AG20443 (cell line): ENCODE measurements at regions not wholly inside any gene's neighbourhood (a gene's known extent, or its start where the extent isn't known, plus 50 kb on each side); places are given as distances from the start of the nearest gene placed in this dataset.
A peak's percentile ranks its signal among the peaks of the same experiment; 100 is the strongest.
"Not testable (repeated sequence)": the region's sequence is repeated elsewhere in the genome, so short reads cannot be mapped to it uniquely, and the experiment has no call there.

Experiments used
- DNase-seq: peaks from one replicate; pipeline ENCODE4 v3.0.0; 2012; ENCODE audit warnings: low spot score, mixed read lengths

DNA sequence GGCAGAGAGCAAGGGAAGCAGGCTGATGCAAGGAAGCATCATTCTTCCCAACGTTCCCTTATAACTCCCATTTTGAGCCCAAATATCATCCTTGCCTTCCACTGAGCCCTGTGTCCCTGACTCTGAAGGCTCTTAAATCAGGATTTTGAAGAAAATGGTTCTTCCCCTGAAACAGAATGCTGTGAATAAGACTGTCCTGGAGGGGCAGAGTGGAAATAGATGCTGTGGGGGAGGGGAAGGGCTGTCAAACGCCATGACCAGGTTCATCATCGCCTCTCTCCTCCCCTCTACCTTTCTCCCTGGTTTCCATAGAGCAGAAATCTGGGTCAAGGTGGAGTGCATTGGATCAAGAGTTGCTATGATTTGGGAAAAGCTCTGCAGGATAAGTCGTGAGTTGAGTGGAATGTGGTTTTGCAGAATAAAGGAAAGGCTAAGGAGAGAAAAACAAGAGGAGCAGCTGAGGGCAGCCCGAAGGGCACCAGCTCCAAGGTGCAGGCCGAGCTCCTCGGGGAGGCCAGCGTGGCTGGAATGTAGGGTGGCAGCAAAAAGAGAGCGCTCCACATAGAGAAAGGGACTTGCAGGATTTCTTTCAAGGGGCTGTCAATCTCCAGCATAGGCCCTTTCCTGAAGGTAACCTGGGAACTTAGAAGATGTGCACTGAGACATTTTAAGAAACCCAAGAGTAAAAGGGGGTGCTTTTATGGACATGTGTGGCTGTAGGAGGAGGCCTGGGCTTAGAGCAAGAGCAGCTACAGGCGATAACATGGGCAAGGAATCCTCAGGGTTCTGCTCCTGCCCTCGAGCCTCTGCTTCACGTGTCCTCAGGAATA lies 120.8 kb upstream of the CDYL start:
- DNase-seq = no peak

- DNase-seq = no peak
Measured at GRCh38 chr6:4653141-4653540, 123.1 kb upstream of the CDYL start.

DNA sequence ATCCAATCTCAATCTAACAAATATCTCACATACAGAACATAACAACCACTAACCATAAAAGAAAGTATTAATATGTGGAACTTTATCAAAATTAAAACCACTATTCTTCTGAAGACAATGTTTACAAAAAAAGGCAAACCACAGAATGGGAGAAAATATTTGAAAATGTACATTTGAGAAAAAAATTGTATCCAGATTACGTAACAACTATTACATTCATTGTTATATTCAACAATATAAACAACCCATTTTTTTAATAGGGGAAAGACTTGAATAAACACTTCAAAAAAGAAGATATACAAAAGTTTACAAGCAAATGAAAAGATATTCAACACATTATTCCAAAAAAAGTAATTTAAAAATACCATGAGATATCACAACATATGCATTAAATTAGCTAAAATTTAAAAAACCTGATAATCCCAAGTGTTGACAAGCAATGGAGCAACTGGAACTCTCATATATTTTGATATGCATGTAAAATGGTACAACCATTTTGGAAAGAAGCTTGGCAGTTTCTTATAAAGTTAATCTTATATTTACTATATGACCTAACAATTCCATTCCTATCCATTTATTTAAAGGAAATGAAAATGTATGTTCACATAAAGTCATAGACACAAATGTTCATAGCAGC lies 124.3 kb upstream of the CDYL start:
- no peak for DNase-seq

- no peak for DNase-seq
Measured at GRCh38 chr6:4649728-4650127, 126.5 kb upstream of the CDYL start.

DNA sequence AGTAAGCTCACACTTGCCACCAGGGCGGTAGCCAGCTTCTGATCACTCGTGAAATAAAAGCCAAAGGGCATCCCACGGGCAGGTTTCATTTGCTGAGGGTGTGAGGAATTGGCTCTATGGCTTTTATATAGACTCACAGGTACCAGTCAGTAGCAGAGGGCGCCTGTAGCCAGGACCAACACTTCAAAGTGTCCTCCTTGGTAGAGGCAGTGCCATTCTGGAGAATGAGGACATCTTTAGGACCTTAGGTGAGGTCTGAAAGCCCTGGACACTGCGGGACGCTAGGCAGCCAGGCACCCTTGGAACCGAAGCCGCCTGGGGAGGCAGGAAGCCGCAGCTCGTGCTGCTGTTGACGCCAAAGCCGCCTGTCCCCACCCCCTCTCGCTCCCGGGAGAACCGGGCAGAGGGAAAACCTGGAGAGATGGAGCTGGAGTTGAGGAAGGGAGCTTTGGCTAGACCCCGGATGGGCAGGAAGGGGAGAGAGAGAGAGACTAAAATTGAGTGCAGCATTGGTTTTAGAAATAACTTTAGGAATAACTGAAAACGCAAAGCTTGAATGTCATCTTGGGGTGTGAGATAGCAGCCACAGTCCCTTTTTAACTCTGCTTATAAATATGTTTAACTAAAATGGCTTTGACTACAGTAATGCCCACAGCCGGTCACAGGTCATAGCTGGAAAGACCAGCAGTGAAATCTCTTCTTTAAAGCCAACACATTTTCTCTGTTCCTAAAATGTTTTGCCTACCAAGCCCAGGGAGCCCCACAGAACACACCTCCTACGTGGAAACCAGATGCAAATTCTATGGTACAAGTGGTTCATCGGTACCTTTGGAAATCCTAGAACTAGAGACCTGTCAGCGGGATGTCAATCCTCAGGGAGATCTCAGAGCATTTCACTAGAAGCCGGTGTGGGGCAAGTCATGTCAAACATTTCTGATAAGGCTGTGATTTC lies 128.5 kb upstream of the CDYL start:
- peak; percentile 89 for DNase-seq

GRCh38 chr6:4645713-4646360 lies 130.4 kb upstream of the CDYL start:
- DNase-seq = no peak

DNA sequence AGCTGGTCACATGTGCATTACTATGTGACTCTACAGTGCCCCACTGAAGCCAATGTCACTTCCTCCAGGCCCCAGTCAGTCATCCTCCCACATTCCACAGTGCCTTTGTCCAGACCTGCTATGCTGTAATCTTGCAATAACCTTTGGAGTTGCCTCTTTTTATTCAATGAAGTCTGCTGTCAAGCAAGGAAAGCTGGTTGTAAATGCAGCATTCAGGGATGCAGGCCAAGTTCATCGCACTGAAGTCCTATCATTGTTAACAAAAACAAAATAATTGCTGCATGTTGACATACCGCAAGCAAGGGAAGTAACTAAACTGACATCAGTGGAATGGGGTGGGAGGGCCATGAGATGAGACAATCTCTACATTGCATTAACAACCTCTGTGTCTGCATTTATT lies 131.2 kb upstream of the CDYL start:
- no peak for DNase-seq

DNA sequence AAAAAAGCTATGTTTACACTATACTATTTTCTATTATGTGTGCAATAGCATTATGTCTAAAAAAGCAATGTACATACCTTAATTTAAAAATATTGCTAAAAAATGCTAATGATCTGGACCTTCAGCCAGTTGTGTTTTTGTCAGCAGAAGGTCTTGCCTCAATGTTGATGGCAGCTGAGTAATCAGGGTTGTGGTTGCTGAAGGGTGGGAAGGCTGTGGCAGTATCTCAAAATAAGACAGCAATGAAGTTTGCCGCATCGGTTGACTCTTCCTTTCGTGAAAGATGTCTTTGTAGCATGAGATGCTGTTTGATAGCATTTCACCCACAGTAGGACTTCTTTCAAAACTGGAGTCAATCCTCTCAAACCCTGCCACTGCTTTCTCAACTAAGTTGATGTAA lies 134.7 kb upstream of the CDYL start:
- no peak for DNase-seq

DNA sequence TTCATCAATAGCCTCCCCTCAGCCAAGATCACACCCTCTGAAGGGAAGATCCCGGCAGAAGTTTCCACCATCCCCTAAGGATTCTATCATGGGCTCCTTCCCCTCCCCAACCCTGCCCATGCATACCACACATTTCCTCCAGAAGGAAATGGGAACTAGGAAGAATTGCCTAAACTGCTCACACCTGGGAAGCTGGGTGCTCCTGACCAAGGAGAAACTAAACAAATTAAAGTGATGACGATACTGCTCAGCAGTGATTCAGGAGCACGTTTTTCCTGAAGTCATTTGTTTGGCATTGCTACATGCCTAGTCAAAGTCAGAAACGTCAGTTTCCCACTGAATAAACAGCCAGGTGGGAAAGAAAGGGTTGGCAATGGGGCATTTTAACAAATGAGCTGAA lies 136.1 kb upstream of the CDYL start:
- DNase-seq = no peak

DNA sequence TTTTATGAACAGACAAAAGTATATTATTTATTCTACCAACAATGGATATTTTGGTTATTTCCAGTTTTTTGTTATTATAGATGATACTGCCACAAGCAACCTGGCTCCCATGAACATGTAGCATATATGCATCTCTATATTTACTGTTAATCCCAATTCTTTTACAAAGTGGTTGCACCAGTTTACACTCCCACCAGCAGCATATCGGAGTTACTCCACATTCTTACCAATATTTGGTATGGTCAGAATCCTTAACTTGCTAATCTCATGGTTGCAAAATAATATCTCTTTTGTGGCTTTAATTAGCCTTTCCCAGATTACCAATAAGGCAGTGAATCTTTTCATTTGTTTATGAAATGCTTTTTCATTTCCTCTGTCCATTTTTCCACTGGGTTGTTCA lies 137.6 kb upstream of the CDYL start:
- no peak for DNase-seq

- DNase-seq = peak; percentile 77
Measured at GRCh38 chr6:4637691-4638433, 138.3 kb upstream of the CDYL start.

GRCh38 chr6:4636881-4637224 lies 139.4 kb upstream of the CDYL start:
- DNase-seq = no peak

GRCh38 chr6:4636191-4636880 lies 139.9 kb upstream of the CDYL start:
- no peak for DNase-seq

- no peak for DNase-seq
Measured at GRCh38 chr6:4635666-4636065, 140.5 kb upstream of the CDYL start.

- no peak for DNase-seq
Measured at GRCh38 chr6:4632421-4632820, 143.8 kb upstream of the CDYL start.

GRCh38 chr6:4629789-4630188 lies 146.4 kb upstream of the CDYL start:
- DNase-seq = not testable (repeated sequence)

- DNase-seq = no peak
Measured at GRCh38 chr6:4625557-4625956, 150.6 kb upstream of the CDYL start.

DNA sequence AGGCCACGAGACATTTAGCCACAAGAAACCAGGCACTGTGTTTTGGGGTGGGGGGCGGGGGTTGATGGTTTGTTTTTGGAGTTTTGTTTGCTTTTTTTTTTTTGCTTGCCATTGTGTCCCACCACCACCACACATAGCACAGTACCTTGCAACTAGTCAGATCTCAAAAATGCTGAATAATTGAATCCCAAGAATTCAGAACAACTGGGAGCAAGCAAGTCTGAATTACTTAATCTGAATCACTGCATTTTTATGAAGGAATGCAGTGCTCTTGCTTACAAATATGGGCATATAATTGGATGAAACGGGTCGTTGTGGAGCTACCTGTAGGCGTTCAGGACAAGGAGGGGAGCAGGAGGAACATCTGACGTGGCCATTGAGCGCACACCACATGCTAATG lies 151.5 kb upstream of the CDYL start:
- peak; percentile 34 for DNase-seq

DNA sequence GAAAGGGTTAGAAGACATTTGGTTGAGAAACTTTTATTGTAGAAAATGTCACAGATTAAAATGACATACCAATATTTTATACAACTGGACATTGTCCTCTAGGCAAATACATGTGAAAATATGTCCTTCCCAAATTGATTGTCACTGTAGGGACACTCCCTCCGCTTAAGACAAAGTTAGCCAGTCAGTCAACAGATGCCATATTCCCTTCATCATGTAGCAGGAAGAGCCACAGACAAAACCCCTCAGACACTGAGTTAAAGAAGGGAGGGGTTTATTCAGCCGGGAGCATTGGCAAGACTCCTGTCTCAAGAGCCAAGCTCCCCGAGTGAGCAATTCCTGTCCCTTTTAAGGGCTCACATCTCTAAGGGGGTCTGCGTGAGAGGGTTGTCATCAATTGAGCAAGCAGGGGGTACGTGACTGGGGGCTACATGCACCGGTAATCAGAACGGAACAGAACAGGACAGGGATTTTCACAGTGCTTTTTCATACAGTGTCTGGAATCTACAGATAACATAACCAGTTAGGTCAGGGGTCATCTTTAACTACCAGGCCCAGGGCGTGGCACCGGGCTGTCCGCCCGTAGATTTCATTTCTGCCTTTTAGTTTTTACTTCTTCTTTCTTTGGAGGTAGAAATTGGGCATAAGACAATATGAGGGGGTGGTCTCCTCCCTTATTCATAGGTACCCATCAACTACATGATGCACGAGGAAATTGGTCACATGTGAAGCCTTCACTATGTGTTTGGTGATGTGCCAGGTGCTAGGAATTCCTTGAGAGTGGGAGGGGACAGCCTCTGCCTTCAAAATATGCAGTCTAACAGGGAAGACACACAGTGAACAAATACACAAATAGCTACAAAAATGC lies 155.7 kb upstream of the CDYL start:
- no peak for DNase-seq

GRCh38 chr6:4616311-4616710 lies 159.9 kb upstream of the CDYL start:
- DNase-seq = no peak
